Stimulated activated CD8-positive, alpha-beta memory T cell treated with anti-CD3 and anti-CD28 coated beads, Interleukin-4, amount 100 ng/mL, for 4 hours (primary cell): ENCODE measurements at regions not wholly inside any gene's neighbourhood (a gene's known extent, or its start where the extent isn't known, plus 50 kb on each side); places are given as distances from the start of the nearest gene placed in this dataset.

ENCODE experiments used
- DNase-seq, 2 donors: peaks; one replicate each; pipeline ENCODE4 v3.0.0-alpha.2; 2020; ENCODE audit warnings: low read depth in 2 of 2, low spot score in 1 of 2

GRCh38 chr18:22841840-22842239, 91.3 kb upstream of the RBBP8 start:
- DNase-seq: no peak

GRCh38 chr18:22844190-22844589, 88.9 kb upstream of the RBBP8 start:
- no peak for DNase-seq

GRCh38 chr18:22844628-22845027, 88.5 kb upstream of the RBBP8 start:
- DNase-seq: no peak

- no peak for DNase-seq
Observed at GRCh38 chr18:22846088-22846683, 86.9 kb upstream of the RBBP8 start.

GRCh38 chr18:22846697-22847096, 86.4 kb upstream of the RBBP8 start:
- DNase-seq: no peak

GRCh38 chr18:22847392-22847791, 85.7 kb upstream of the RBBP8 start:
- no peak for DNase-seq

GRCh38 chr18:22847867-22848451, 85.2 kb upstream of the RBBP8 start:
- no peak for DNase-seq

- DNase-seq: no peak
Observed at GRCh38 chr18:22848615-22849014, 84.5 kb upstream of the RBBP8 start.

GRCh38 chr18:22856870-22857269, 76.3 kb upstream of the RBBP8 start:
- DNase-seq: no peak

GRCh38 chr18:22858121-22858520, 75.0 kb upstream of the RBBP8 start:
- DNase-seq: no peak

GRCh38 chr18:22860807-22861206, 72.3 kb upstream of the RBBP8 start:
- no peak for DNase-seq

GRCh38 chr18:22865354-22866116, 67.6 kb upstream of the RBBP8 start:
- no peak for DNase-seq

- DNase-seq: no peak
Observed at GRCh38 chr18:22868831-22869230, 64.3 kb upstream of the RBBP8 start.

GRCh38 chr18:22871809-22872525, 61.2 kb upstream of the RBBP8 start:
- no peak for DNase-seq

GRCh38 chr18:22872900-22873537, 60.1 kb upstream of the RBBP8 start:
- DNase-seq: no peak

- no peak for DNase-seq
Observed at GRCh38 chr18:22879293-22879692, 53.8 kb upstream of the RBBP8 start.

- DNase-seq: no peak
Observed at GRCh38 chr18:22882084-22882483, 51.0 kb upstream of the RBBP8 start.

- DNase-seq: no peak
Observed at GRCh38 chr18:22883179-22883578, 49.9 kb upstream of the RBBP8 start.
